Ureter (tissue), 1 donor: ENCODE measurements at regions not wholly inside any gene's neighbourhood (a gene's known extent, or its start where the extent isn't known, plus 50 kb on each side); places are given as distances from the start of the nearest gene placed in this dataset.

Experiments used
- DNase-seq: peaks from one replicate; pipeline ENCODE4 v3.0.0-alpha.2; 2020; ENCODE audit warnings: low spot score
- donor health status: DM: yes; HTN: yes; CAD: no.

DNA sequence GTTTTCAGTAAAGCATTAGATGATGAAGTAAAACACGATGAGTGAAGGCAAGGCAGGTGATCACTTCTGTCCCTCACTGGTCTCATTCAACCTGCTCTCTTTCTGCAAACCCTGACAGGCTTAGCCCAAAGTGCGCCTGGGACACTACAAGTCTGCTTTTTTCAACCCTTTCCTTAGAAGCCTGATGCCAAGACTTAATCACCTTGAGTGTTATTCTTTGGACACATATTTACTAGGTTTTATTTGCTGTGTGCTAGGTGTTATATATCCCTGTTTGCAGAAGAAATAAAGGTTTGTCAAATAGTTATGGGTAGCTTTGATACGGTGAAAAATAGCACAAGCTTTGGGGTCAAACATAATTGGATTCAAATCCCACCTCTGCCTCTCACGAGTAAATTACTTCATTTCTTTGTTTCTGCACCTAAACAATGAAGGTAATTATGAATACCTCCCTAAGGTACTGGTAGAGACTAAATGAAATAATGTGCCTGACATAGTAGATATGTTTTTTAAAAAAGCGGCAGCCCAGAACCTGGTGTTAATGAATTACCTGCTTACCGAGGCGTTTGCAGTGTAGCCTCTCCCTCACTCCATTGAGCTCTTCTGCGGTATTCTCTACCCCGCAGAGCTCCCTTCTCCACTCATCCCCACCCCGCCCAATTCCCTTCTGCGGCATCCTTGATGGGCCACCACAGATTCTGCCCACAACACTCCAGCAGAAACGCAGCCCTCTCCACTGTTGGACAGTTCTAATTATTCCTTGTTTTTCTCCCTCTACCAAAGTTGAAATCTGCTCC is 269.0 kb upstream of the TPM1 start:
- DNase-seq = no peak

DNA sequence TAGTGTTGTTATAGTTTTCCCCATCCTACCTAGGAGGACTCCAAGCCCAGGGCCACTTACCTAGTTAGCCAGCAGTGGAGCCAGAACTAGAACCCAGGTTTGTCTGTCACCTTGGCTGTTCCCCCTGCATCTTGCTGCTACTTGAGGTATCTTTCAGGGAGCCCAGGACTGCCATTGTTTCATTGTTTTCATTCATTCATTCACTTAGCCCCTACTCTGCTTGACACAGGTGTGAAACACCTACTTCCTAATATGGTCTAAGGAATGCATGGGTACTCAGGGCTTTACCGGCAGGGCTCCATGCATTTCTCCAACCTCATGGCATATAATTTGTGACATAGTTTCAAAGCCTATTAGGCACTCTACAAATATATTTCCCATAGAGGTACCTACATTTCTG is 266.6 kb upstream of the TPM1 start:
- no peak for DNase-seq

DNA sequence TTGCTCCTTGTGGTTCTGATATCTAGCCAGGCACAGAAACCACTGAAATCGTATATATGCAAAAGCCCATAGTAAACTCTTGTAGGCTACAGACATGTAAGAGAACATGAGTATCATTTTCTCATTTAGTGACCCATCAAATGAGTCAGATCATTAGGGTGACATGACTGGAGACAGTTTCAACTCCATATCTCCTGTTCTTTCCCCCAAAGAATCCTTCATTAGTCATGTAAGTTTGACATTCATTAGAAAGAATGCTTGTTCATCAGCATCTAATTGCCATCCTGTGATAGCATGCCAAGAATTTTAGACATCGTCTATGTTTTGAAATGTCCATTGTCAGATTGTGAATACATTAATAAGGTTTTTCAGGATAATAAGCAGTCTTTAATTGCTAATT is 264.9 kb upstream of the TPM1 start:
- no peak for DNase-seq

DNA sequence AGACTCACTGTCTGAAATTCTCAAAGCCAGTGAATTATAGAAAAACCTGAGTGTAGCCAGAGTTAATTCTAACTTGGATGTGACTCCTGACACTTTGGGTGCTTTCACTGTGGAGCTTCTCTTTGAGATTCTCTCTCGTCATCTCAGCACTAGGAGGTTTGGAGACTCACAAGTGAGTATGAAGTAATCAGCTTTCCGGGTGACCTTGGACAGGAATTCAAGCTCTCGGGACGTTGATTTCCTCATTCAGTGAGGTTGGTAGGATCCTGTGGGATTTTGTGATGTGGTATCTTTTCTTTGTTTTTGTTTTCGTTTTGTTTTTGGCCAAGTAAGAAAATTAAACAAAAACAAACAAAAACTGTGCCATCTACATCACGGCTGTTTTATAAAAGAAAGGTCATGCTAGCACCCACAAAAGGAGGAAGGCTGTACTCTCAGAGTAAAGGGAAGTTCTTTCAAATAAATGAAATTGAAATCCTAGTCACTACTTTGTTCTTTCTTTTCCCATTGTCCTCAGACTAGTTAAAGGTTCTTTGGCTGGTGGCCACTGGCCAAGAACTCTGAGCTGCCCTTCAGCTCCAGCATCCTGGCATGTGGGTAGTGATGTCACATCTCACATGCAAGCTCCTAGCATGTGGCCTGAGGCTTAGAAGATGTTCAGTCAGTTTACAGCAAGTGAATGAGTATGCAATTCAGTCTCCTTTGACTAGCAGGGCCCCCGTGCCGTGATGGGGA is 263.3 kb upstream of the TPM1 start:
- DNase-seq = no peak

DNA sequence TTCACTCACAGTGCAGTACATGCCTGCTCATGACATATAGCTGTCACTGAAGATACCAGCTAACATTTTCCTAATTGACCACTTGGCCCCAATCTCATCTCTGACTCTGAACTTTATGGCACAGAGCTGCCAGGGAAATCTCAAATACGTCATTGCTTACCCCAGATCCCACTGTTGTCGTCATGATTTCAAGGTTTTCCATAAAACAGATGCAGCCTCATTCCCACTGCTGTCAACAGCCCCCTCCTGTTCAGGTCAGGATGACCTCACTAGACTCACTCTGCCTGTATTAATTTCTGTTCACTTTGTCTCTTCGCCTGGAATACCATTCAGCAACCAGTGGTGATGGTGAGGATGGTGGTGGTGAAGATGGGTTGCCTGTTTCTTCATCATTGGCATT is 262.6 kb upstream of the TPM1 start:
- no peak for DNase-seq

DNA sequence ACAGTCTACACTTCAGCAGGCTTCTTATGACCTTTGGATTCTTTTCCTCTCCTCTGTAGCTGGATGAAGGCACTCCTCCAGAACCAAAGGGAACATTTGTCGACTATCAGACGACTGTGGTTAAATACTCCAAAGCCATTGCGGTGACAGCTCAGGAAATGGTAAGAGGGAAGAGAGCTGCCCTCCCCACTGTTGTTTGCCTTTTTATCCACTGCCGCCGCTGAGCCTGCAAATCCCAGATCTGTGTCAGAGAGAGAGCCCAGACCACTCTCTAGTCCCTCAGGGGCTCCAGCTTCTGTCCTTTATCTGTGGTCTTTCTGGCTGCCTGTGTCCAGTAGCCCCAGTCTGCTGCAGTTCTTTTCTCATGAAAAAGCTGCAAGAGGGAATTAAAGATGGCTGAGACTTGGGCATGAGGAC is 261.5 kb upstream of the TPM1 start:
- DNase-seq = no peak

DNA sequence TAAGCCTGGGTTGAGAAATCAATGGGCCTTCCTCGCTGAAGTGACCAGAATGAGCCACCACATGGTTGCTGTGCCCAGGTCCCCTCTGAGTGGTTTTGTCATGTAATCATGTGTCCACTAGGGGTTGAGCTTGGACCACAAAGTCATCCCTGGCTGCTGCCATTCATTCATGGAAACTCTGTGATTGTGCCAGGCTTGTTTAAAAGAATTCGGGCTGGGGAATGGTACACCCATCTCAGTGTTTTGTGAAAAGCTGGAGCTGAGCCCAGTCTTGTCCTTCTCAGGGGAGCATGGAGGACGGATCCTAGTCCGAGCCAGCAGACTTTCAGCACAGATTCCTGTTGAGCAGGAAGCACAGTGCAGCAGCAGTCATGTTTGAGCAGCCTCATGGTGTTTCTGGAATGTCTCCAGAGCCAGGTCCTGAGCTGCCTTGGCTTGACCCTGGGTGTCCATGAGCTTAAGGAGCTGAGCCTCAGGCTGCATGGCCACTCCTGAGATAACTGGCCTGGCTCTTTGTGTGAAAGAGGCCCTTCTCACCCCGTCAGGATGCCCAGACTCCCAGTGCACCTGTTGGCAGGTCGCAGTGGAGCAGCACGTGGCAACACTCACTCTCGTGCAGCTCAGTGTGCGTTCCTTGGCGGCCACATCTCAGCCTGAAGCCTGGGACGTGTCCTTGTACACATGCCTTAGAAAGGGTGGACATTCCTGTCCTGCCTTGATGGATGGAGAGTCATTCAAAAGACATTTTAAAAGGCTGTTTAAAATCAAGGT is 260.3 kb upstream of the TPM1 start:
- DNase-seq = peak; percentile 82

DNA sequence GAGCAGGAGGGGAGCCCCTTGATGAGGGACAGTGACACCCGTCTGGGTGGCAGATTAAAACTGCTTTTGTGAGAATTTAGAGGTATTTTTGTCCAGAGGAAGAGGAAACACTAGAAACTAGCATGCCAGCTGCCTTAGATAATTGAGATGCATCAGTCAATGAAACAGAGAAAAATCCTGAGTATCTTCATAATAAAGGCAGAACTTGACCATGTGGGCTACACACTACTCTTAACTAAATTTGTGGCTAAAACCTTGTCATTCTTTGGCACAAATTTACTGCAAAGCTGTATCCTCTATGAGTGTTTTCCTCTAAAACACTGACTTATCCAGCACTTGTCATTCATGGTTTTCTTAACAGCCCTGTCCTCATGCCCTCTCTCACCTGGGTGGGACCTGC is 259.7 kb upstream of the TPM1 start:
- no peak for DNase-seq

DNA sequence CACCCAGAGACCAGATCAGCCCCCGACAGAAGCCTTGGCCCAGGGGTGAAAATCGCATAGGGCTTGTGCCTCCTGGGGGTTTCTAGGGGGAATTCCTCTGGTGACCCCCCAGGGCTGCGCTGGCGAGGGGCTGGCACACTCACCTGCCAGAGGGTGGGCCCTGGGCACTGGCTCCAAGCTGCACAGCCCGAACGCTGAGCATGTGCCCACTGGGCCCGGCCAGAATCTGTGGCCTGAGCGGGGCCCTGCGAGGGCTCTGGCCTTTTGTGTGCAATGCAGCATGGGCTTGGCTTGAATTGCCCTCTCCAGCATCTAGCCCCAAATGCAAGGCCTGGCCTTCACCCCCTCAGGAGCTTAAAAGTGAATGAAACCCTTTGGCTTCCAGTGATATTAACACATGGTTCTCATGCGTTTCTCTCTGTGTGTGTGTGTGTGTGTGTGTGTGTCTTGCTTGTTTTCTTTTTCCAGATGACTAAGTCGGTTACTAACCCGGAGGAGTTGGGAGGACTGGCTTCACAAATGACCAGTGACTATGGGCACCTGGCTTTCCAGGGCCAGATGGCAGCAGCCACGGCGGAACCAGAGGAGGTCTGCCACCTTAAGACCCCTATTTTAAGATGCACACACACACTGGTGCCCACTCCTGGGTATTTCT is 259.1 kb upstream of the TPM1 start:
- no peak for DNase-seq

DNA sequence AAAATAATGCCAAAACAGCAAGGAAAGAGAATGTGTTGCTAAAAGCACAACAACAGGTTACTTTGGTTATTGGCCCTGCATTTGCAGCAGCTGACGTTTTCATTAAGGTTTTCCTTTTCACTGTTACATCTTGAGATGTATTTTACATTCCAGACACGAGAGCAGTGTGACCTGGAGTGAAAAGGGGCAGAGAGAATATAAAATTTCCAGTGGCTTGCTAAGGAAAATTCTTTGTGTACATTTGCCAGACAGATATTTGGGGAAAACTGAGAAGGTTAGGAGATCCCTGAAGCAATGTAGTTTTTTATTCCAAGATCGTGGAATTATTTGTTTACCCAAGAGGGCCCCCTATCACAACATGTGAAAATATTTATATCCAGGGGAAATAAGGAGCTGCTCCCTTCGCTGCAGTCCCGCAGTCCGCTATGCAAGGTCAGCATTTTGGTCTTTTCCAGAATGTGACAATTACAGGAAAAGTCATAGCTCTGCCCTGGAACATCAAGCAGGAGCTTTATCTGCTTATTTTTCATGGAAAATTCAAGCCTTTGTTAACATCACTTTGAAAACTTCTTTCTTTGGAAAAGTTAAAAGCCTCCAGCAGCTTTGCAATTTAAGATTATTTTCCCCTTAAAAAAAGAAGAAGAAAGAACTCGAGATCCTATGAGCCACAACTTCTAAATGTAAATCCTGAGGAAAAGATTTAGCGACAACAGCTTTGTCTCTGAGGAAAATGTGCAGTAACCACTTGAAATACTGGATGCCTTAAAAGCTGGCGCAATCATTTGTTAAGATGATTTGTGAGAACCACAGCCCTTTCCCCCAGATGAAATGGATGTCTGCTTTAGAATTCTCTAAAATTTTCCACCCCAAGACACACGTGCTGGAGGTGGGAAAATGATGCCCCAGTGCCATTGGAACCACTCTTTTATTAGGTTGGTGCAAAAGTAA is 256.4 kb upstream of the TPM1 start:
- no peak for DNase-seq

DNA sequence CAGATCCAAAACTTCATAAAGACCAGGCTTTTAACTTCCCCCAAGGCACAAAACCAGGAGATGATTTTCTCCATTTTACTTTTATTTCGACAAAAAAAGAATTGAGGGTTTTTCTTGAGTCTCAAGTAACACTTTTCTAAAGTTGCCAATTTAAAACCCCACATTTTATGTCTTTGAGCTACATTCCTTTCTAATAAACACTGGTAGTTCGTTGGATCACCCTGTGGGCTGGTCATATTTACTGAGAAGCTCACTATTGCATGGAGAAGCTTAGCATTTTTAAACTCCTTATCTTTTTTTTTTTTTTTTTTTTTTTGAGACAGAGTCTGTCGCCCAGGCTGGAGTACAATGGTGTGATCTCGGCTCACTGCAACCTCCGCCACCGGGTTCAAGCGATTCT is 255.1 kb upstream of the TPM1 start:
- DNase-seq = no peak

DNA sequence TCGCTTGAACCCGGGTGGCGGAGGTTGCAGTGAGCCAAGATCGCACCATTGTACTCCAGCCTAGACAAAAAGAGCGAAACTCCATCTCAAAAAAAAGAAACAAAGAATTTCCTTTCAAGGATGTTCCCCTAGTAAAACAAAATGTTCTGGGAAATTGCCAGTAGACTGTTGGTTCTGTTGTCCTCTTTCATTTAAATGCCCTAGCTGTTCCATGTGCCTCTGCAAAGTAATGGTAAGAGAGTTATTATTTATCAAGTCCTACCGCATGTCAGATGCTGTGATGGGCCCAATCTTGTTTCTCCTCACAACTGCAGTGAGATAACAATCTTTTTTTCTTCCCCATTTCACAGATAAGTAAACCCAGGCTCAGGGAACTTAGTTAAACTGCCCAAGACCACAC is 254.3 kb upstream of the TPM1 start:
- DNase-seq = no peak

DNA sequence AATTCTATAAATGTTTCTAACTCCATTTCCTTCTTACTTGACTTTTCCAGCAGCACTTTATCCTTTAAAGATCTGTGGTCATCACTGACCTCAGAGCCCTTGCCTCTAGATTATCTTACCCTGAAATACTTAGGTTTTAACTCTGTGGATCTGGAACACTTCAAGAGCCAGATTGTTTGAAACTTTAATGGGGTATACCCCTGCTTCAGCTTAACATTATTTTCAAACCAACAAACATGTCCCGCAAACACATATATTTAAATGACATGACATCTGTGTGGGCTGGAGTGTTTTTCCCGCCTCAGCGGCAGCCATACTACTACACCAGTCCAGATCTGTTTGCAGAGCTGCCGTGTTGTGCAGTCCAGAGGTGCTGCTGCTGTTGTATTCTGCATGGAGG is 252.0 kb upstream of the TPM1 start:
- DNase-seq = no peak

DNA sequence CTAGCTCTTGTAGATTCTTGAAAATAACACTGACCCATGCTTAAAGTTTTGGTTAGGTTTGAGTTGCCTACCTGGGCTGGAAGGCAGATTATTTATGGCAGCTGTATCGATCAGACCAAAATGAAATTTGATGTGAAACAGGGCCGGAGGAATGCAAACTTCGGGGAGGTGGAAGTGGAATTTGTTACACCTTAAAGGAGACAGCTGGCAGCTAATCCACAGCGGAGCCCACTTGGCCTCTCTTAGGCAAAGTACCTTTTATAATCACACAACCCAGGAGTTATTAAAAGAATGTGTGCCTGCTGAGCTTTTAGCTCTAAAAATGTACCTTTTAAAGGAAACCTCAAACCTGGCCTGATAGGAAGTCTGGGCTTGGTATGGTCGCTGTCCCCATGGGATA is 250.9 kb upstream of the TPM1 start:
- DNase-seq = no peak

DNA sequence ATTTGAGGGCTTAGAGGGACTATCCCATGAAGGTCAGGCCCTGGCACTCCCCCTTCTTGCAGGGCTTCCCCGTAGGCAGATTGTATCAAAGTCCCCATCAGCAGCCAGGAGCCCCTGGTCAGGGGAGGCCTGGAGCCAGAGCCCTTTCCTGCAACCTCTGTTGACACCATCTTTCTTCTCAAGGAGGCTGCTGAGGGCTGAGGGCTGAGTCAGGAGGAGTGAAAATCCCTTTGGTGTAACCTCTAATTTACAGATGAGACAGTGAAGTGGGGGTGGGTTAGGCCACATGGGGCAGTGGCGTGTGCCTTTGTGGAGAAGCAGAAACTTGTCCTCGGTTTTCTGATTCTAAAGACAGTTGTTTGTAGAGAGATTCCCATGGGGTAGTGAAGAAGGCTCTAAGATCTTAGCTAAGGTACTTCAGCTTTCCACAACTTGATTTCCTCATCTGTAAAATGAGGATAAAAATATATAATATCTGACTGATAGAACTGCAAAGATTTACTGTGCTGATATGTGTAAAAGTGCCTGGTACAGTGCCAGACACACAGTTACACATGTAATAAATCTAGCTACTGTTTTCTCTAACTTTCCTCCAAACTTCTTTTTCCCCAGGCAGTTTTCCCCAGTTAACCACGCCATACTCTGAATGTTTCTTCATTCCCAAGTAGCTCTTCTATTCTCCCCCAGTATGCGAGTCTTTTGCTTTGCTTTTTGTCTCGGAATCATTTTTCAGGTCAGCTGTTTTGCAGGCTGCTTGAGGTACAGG is 249.4 kb upstream of the TPM1 start:
- no peak for DNase-seq

DNA sequence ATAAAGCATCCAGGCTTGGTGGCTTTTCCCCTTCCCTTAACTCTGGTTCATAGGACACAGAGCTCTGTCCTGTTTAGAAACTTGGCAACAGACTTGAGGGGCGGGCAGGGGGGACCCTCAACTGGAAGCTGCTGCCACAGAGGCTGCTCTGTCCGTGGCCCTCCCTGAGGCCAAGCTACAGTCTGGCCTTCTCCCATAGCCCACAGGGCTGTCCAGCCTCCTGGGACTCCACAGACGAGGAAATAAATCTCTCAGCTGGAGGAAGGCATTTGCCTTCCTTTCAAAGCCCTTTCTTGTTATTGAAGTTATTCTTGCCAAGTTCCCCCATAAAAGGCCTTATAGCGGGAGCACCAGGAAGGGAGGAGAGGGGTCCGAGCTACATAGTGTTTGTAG is 248.8 kb upstream of the TPM1 start:
- no peak for DNase-seq

DNA sequence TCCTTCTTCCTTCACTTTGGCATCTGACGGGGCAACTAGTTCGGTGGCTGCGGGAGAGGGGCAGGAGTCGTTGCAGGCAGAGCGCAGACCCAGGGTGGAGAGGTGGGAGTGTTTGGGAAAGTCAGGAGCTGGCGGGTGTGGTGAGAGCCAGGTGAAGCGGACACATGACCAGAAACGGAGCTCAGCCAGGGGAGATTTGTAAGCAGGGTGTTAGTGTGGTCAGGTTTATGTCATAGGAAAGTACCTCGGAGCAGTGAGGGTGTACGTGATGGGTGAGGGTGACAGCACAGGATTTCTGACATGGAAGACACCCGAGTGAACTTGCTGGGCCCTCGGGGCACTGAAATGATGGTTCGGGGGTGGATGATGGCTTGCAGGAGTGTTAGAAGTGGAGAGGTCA is 247.4 kb upstream of the TPM1 start:
- no peak for DNase-seq

DNA sequence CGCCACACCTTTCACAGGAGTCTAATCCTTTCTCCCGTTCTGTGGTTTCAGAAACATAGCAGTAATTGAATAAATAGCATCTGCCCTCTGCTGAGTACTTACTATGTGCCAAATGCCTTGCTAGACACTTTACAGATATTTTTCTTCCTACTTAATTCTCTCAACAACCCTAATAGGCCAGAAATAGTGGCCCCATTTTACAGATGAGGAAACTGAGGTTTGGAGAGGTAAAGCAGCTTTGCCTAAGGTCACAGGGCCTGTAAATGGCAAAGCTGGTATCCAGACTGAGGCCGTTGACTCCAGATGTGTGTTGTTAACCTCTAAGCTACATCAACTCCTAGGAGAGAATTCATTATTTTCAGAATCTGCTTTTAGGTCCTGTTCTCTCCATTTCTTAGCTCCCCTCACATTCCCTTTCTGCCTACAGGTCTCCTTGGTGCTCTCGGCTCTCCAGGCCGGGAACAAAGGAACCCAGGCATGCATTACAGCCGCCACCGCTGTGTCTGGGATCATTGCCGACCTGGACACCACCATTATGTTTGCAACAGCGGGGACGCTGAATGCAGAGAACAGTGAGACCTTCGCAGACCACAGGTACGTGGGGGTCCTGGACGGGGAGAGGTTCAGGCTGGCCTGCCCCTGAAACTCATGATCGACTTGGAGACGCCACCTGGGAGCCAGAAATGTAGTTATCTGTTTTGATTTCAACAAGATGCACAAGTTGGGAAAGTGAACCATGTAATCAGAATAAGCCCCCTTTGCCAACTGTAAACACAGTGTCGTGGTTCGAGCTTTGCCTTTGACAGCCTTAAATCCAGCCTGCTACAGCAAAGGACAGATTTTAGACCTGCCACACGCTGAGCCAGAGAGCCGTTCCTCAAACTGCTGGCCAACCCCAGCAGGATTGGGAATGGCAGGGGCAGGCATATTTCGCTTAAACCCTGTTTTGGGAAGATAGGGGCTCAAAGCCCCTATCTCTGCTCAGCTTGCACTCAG is 246.5 kb upstream of the TPM1 start:
- no peak for DNase-seq

DNA sequence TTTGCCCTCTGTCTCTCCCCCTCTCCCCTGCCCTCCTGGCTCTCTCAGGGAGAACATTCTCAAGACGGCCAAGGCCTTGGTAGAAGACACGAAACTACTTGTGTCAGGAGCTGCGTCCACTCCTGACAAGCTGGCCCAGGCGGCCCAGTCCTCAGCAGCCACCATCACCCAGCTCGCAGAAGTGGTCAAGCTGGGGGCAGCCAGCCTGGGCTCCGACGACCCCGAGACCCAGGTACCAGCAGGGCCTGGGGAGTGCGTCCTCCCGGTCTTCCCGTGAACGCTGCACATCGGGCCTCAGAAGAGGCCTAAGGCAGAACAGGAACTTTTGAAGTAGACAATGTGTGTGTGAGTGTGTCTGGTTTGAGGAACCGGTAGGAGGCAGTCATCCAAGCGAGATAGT is 245.4 kb upstream of the TPM1 start:
- no peak for DNase-seq
